ENCODE measurements at regions not wholly inside any gene's neighbourhood (a gene's known extent, or its start where the extent isn't known, plus 50 kb on each side); places are given as distances from the start of the nearest gene placed in this dataset.

DNA sequence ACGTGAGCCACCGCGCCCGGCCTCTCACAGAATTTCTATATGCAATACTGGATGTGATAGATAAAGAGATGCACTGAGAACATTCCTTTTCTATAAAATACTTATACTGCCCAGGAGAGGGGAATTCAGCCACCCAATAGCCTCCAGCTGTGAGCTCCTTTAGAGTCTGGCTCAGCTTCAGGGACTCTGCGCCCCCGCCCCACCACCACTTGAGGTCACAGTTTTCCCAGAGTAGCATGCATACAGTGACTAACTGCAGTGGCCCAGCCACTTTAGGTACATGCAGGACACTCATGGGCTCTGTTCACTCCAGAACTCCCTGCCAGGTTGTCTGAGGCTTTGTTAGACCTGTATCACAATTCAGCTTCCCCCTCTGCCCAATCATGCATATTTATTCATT is 144.4 kb upstream of the TET2 start:
- no peaks in the 10 kb centered on the region for H3K9me3 Mint-ChIP-seq (ENCODE audit: insufficient read depth)
- Histone ChIP-seq H3K9ac (ENCODE audit: low read length) (no peak overlapping the region), H4K20me1 (ENCODE audit: control insufficient read depth, insufficient read depth, low read length, poor library complexity, severe bottlenecking) (no peaks in the 10 kb centered on the region), H3K4me1 (ENCODE audit: control insufficient read depth in 2 of 2, insufficient read depth in 2 of 2, low read length in 2 of 2) (no peaks in the 10 kb centered on the region), H3K4me2 (replicated peaks; ENCODE audit: low read depth, low read length, poor library complexity, severe bottlenecking) (no peak overlapping the region), H3K27me3 (replicated peaks in 1 of 4; ENCODE audit: control extremely low read depth in 1 of 4, control insufficient read depth in 3 of 4, insufficient read depth in 4 of 4, low read length in 3 of 4) (no peaks in the 10 kb centered on the region), H3K36me3 (replicated peaks in 1 of 2; ENCODE audit: control extremely low read depth in 1 of 2, control insufficient read depth in 1 of 2, extremely low read depth in 1 of 2, insufficient read depth in 2 of 2, low read length in 1 of 2) (no peaks in the 10 kb centered on the region), H3K79me2 (ENCODE audit: control insufficient read depth, insufficient read depth, low read length) (no peaks in the 10 kb centered on the region), H3K9me3 (ENCODE audit: control extremely low read depth in 1 of 3, control insufficient read depth in 2 of 3, insufficient read depth in 1 of 3, low read length in 2 of 3) (no peaks in the 10 kb centered on the region), H3K27ac (ENCODE audit: low read length in 2 of 2) (no peak overlapping the region), H3K4me3 (ENCODE audit: control extremely low read depth in 1 of 5, extremely low read depth in 1 of 5, insufficient read depth in 1 of 5, low read depth in 2 of 5, low read length in 4 of 5) (no peak overlapping the region), H2AFZ (ENCODE audit: insufficient read depth, low read depth, low read length, poor library complexity, severe bottlenecking) (no peak overlapping the region)
- no peak overlapping the region for H3K4me3 Mint-ChIP-seq
- ATAC-seq (ENCODE audit: low read depth), result no peak
- intact Hi-C loops (cut with micrococcal nuclease), result no loop called here
- H3K27me3 Mint-ChIP-seq, result no peaks in the 10 kb centered on the region
- ChIA-PET POLR2A (no interaction called here), CTCF (no interaction called here)
- no peak for DNase-seq
- H3K27ac Mint-ChIP-seq, result no peak overlapping the region
- 100% methylated on average over 2 of the region's 6 CpGs for WGBS (ENCODE audit: insufficient coverage)
- no peaks in the 10 kb centered on the region for H3K4me1 Mint-ChIP-seq
- TF ChIP-seq EZH2 (IDR thresholded peaks at IDR 0.05; ENCODE audit: borderline replicate concordance, insufficient read depth, low read depth, low read length, poor library complexity, severe bottlenecking), result no peak
- TF ChIP-seq, protein P1, sequence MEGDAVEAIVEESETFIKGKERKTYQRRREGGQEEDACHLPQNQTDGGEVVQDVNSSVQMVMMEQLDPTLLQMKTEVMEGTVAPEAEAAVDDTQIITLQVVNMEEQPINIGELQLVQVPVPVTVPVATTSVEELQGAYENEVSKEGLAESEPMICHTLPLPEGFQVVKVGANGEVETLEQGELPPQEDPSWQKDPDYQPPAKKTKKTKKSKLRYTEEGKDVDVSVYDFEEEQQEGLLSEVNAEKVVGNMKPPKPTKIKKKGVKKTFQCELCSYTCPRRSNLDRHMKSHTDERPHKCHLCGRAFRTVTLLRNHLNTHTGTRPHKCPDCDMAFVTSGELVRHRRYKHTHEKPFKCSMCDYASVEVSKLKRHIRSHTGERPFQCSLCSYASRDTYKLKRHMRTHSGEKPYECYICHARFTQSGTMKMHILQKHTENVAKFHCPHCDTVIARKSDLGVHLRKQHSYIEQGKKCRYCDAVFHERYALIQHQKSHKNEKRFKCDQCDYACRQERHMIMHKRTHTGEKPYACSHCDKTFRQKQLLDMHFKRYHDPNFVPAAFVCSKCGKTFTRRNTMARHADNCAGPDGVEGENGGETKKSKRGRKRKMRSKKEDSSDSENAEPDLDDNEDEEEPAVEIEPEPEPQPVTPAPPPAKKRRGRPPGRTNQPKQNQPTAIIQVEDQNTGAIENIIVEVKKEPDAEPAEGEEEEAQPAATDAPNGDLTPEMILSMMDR (IDR thresholded peaks at IDR 0.05), result no peak

DNA sequence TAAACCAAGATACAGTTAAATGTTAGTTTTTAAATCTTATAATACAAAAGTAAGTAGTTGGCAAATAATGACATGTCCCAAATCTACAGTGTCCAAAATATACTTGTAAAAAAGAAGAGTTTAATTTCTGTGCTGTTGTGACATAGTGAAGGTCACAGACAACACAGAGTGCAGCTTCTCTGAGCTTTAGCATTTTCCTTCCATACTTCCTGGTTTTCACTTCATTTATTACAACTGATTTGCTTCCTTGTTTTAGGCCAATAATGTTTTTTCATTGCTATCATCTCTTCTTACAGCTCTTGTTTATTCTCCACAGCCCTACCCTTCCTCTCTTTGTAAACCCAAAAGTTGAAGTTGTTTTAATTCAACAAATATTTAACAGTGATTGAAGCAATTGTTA is 132.4 kb upstream of the TET2 start:
- Histone ChIP-seq H3K27ac (ENCODE audit: low read length in 2 of 2) (no peak overlapping the region), H3K36me3 (replicated peaks in 1 of 2; ENCODE audit: control extremely low read depth in 1 of 2, control insufficient read depth in 1 of 2, extremely low read depth in 1 of 2, insufficient read depth in 2 of 2, low read length in 1 of 2) (no peaks in the 10 kb centered on the region), H3K27me3 (replicated peaks in 1 of 4; ENCODE audit: control extremely low read depth in 1 of 4, control insufficient read depth in 3 of 4, insufficient read depth in 4 of 4, low read length in 3 of 4) (peaks cover 0 to 5% (median 0%) of the 10 kb centered on the region in 4 experiments), H3K4me3 (ENCODE audit: control extremely low read depth in 1 of 5, extremely low read depth in 1 of 5, insufficient read depth in 1 of 5, low read depth in 2 of 5, low read length in 4 of 5) (no peak overlapping the region), H2AFZ (ENCODE audit: insufficient read depth, low read depth, low read length, poor library complexity, severe bottlenecking) (no peak overlapping the region), H3K9ac (ENCODE audit: low read length) (no peak overlapping the region), H3K4me2 (replicated peaks; ENCODE audit: low read depth, low read length, poor library complexity, severe bottlenecking) (no peak overlapping the region), H3K4me1 (ENCODE audit: control insufficient read depth in 2 of 2, insufficient read depth in 2 of 2, low read length in 2 of 2) (no peaks in the 10 kb centered on the region), H4K20me1 (ENCODE audit: control insufficient read depth, insufficient read depth, low read length, poor library complexity, severe bottlenecking) (no peaks in the 10 kb centered on the region), H3K9me3 (ENCODE audit: control extremely low read depth in 1 of 3, control insufficient read depth in 2 of 3, insufficient read depth in 1 of 3, low read length in 2 of 3) (no peaks in the 10 kb centered on the region), H3K79me2 (ENCODE audit: control insufficient read depth, insufficient read depth, low read length) (no peaks in the 10 kb centered on the region)
- ATAC-seq (ENCODE audit: low read depth) (no peak), DNase-seq (no peak)
- intact Hi-C loops (cut with micrococcal nuclease), result no loop called here
- H3K4me1 Mint-ChIP-seq, result no peaks in the 10 kb centered on the region
- no peak overlapping the region for H3K27ac Mint-ChIP-seq
- ChIA-PET POLR2A (no interaction called here), CTCF (no interaction called here)
- no peaks in the 10 kb centered on the region for H3K9me3 Mint-ChIP-seq (ENCODE audit: insufficient read depth)
- H3K27me3 Mint-ChIP-seq, result peaks cover 15% of the 10 kb centered on the region
- no peak overlapping the region for H3K4me3 Mint-ChIP-seq
- TF ChIP-seq, protein P1 (IDR thresholded peaks at IDR 0.05), result no peak
- TF ChIP-seq EZH2 (IDR thresholded peaks at IDR 0.05; ENCODE audit: borderline replicate concordance, insufficient read depth, low read depth, low read length, poor library complexity, severe bottlenecking), result no peak
